ENCODE measurements at regions not wholly inside any gene's neighbourhood (a gene's known extent, or its start where the extent isn't known, plus 50 kb on each side); places are given as distances from the start of the nearest gene placed in this dataset.
A peak's percentile ranks its signal among the peaks of the same experiment; 100 is the strongest.

GRCh38 chr15:23514484-23514883 is 51.0 kb upstream of the MKRN3 start:
- TF ChIP-seq CTCF (IDR thresholded peaks at IDR 0.05; ENCODE audit: unreplicated experiment) = no peak
- Mint-ChIP-seq H3K4me1 (no peaks in the 10 kb centered on the region), H3K36me3 (no peaks in the 10 kb centered on the region), H3K9me3 (peaks cover 16% of the 10 kb centered on the region), H3K4me3 (no peak overlapping the region), H3K27ac (no peak overlapping the region), H3K27me3 (ENCODE audit: low read depth) (no peaks in the 10 kb centered on the region)
- DNase-seq (ENCODE audit: low spot score in 2 of 2, unreplicated experiment in 2 of 2) = no peak

GRCh38 chr15:23506762-23507161 is 58.7 kb upstream of the MKRN3 start:
- Mint-ChIP-seq H3K27ac (no peak overlapping the region), H3K27me3 (ENCODE audit: low read depth) (no peaks in the 10 kb centered on the region), H3K4me3 (no peak overlapping the region), H3K4me1 (peaks cover 1% of the 10 kb centered on the region), H3K9me3 (peaks cover 37% of the 10 kb centered on the region), H3K36me3 (no peaks in the 10 kb centered on the region)
- DNase-seq (ENCODE audit: low spot score in 2 of 2, unreplicated experiment in 2 of 2) = no peak
- no peak for TF ChIP-seq CTCF (IDR thresholded peaks at IDR 0.05; ENCODE audit: unreplicated experiment)

- no peaks in the 10 kb centered on the region for H3K27me3 Mint-ChIP-seq (ENCODE audit: low read depth)
- H3K27ac Mint-ChIP-seq = no peak overlapping the region
- peaks cover 1% of the 10 kb centered on the region for H3K4me1 Mint-ChIP-seq
- no peaks in the 10 kb centered on the region for H3K36me3 Mint-ChIP-seq
- H3K9me3 Mint-ChIP-seq = peaks cover 28% of the 10 kb centered on the region
- no peak overlapping the region for H3K4me3 Mint-ChIP-seq
- no peak for TF ChIP-seq CTCF (IDR thresholded peaks at IDR 0.05; ENCODE audit: unreplicated experiment)
- no peak for DNase-seq (ENCODE audit: low spot score in 2 of 2, unreplicated experiment in 2 of 2)
Measured at GRCh38 chr15:23503980-23504379, 56.9 kb upstream of the GOLGA6L2 start.

GRCh38 chr15:23503576-23503975 is 56.5 kb upstream of the GOLGA6L2 start:
- no peak for DNase-seq (ENCODE audit: low spot score in 2 of 2, unreplicated experiment in 2 of 2)
- H3K27ac Mint-ChIP-seq = no peak overlapping the region
- TF ChIP-seq CTCF (IDR thresholded peaks at IDR 0.05; ENCODE audit: unreplicated experiment) = no peak
- peaks cover 1% of the 10 kb centered on the region for H3K4me1 Mint-ChIP-seq
- no peaks in the 10 kb centered on the region for H3K27me3 Mint-ChIP-seq (ENCODE audit: low read depth)
- no peak overlapping the region for H3K4me3 Mint-ChIP-seq
- no peaks in the 10 kb centered on the region for H3K36me3 Mint-ChIP-seq
- peaks cover 28% of the 10 kb centered on the region for H3K9me3 Mint-ChIP-seq

GRCh38 chr15:23497710-23498111 is 50.7 kb upstream of the GOLGA6L2 start:
- TF ChIP-seq CTCF (IDR thresholded peaks at IDR 0.05; ENCODE audit: unreplicated experiment) = peak; percentile 40
- no peaks in the 10 kb centered on the region for H3K4me1 Mint-ChIP-seq
- DNase-seq (ENCODE audit: low spot score in 2 of 2, unreplicated experiment in 2 of 2) = no peak
- no peaks in the 10 kb centered on the region for H3K36me3 Mint-ChIP-seq
- H3K4me3 Mint-ChIP-seq = no peak overlapping the region
- no peaks in the 10 kb centered on the region for H3K27me3 Mint-ChIP-seq (ENCODE audit: low read depth)
- peaks cover 19% of the 10 kb centered on the region for H3K9me3 Mint-ChIP-seq
- H3K27ac Mint-ChIP-seq = no peak overlapping the region

Measured in mesothelial cell of epicardium (in vitro differentiated cells).